Endodermal cell (in vitro differentiated cells): ENCODE measurements at regions not wholly inside any gene's neighbourhood (a gene's known extent, or its start where the extent isn't known, plus 50 kb on each side); places are given as distances from the start of the nearest gene placed in this dataset.

ENCODE experiments used
- DNase-seq: peaks from one replicate; pipeline ENCODE4 v3.0.0-alpha.2; 2017
- H3K27ac ChIP-seq: 2 replicates; pipeline ENCODE4 v1.5.1; 2013; ENCODE audit warnings: mild to moderate bottlenecking, low read depth, low read length, moderate library complexity
- H3K27me3 ChIP-seq: 2 replicates; pipeline ENCODE4 v1.6.1; 2013; ENCODE audit warnings: mild to moderate bottlenecking, low read length, moderate library complexity; ENCODE audit not compliant: insufficient read depth, control insufficient read depth, poor library complexity, severe bottlenecking
- H3K36me3 ChIP-seq: 2 replicates; pipeline ENCODE4 v1.7.0; 2013; ENCODE audit warnings: mild to moderate bottlenecking, low read length, moderate library complexity; ENCODE audit not compliant: control insufficient read depth, insufficient read depth
- H3K4me1 ChIP-seq: one replicate; pipeline ENCODE4 v1.7.0; 2013; ENCODE audit warnings: low read length; ENCODE audit not compliant: control insufficient read depth, insufficient read depth
- H3K4me3 ChIP-seq: 2 replicates; pipeline ENCODE4 v1.5.1; 2013; ENCODE audit warnings: mild to moderate bottlenecking, low read length, moderate library complexity
- H3K9ac ChIP-seq: 2 replicates; pipeline ENCODE4 v1.6.1; 2013; ENCODE audit warnings: mild to moderate bottlenecking, low read length, moderate library complexity; ENCODE audit not compliant: poor library complexity, severe bottlenecking; ENCODE audit errors: extremely low read depth
- H3K9me3 ChIP-seq: 2 replicates; pipeline ENCODE4 v1.6.1; 2013; ENCODE audit warnings: mild to moderate bottlenecking, low read length, moderate library complexity; ENCODE audit not compliant: control insufficient read depth
- H3K27ac Mint-ChIP-seq: 2 replicates; pipeline ENCODE4 v1.8.0; 2020; ENCODE audit warnings: mixed read lengths
- H3K27me3 Mint-ChIP-seq: 2 replicates; pipeline ENCODE4 v1.8.0; 2021; ENCODE audit warnings: mild to moderate bottlenecking, mixed read lengths; ENCODE audit not compliant: insufficient read depth
- H3K36me3 Mint-ChIP-seq: 2 replicates; pipeline ENCODE4 v1.8.0; 2020; ENCODE audit warnings: low read depth, mixed read lengths
- H3K4me1 Mint-ChIP-seq: 2 replicates; pipeline ENCODE4 v1.8.0; 2020; ENCODE audit warnings: mixed read lengths
- H3K4me3 Mint-ChIP-seq: 2 replicates; pipeline ENCODE4 v1.8.0; 2020; ENCODE audit warnings: mild to moderate bottlenecking, moderate library complexity, mixed read lengths
- H3K9me3 Mint-ChIP-seq: 2 replicates; pipeline ENCODE4 v1.8.0; 2020; ENCODE audit warnings: mild to moderate bottlenecking, mixed read lengths
- CTCF ChIP-seq: fragments of 200-600 bp; sonication (generic); conservative IDR thresholded peaks from 2 replicates; pipeline ENCODE4 v1.5.0; 2021; ENCODE audit warnings: antibody characterized with exemption, mild to moderate bottlenecking
- WGBS, 2 experiments: methylation state at CpG; one replicate each; pipeline versions ENCODE4 v1.1.5 to v1.1.7; 2013; ENCODE audit warnings: missing lambda C conversion rate in 2 of 2, mixed read lengths in 1 of 2; ENCODE audit not compliant: insufficient coverage in 1 of 2, insufficient read length in 1 of 2; 5-methylcytosine and 5-hydroxymethylcytosine counted together

GRCh38 chr12:111242184-111242583 lies 126.7 kb downstream of the PHETA1 start:
- H3K4me1 Mint-ChIP-seq: no peaks in the 10 kb centered on the region
- Histone ChIP-seq H3K36me3 (no peaks in the 10 kb centered on the region), H3K27ac (no peak overlapping the region), H3K27me3 (no peaks in the 10 kb centered on the region), H3K4me3 (no peak overlapping the region), H3K9me3 (peaks cover 12% of the 10 kb centered on the region), H3K9ac (no peak overlapping the region), H3K4me1 (no peaks in the 10 kb centered on the region)
- H3K27ac Mint-ChIP-seq: no peak overlapping the region
- peaks cover 5% of the 10 kb centered on the region for H3K36me3 Mint-ChIP-seq
- H3K27me3 Mint-ChIP-seq: no peaks in the 10 kb centered on the region
- H3K4me3 Mint-ChIP-seq: no peak overlapping the region
- DNase-seq: no peak
- TF ChIP-seq CTCF: no peak
- 92 to 96% methylated on average over 7 of the region's 7 CpGs for WGBS, 2 experiments
- H3K9me3 Mint-ChIP-seq: peaks cover 17% of the 10 kb centered on the region

DNA sequence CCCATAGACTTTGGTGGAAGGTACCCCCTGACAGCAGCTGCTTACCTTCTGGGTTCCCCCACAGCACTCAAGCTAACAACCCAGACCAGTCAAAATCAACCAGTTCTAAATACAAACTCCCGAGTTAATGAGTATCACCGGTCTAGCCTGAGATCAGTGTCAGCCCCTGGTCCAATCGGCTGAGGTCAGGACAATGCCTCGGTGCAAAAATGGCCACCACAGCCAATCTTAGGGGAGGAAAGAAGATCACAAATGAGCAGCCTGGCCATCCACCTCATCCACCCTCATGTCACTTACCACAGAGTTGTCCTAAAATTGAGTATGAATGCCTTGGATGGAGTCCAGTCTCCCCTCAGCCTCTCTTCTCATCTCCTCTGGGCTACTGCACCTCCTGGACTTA lies 128.5 kb downstream of the PHETA1 start:
- WGBS, 2 experiments: 76 to 91% methylated on average over 3 to 4 of the region's 4 CpGs
- Mint-ChIP-seq H3K36me3 (peaks cover 5% of the 10 kb centered on the region), H3K9me3 (peaks cover 17% of the 10 kb centered on the region), H3K27ac (no peak overlapping the region), H3K27me3 (no peaks in the 10 kb centered on the region), H3K4me3 (no peak overlapping the region), H3K4me1 (no peaks in the 10 kb centered on the region)
- no peaks in the 10 kb centered on the region for H3K4me1 ChIP-seq
- DNase-seq: no peak
- no peaks in the 10 kb centered on the region for H3K27me3 ChIP-seq
- no peak for TF ChIP-seq CTCF
- H3K27ac ChIP-seq: no peak overlapping the region
- no peak overlapping the region for H3K9ac ChIP-seq
- H3K4me3 ChIP-seq: no peak overlapping the region
- H3K36me3 ChIP-seq: no peaks in the 10 kb centered on the region
- H3K9me3 ChIP-seq: peaks cover 6% of the 10 kb centered on the region

DNA sequence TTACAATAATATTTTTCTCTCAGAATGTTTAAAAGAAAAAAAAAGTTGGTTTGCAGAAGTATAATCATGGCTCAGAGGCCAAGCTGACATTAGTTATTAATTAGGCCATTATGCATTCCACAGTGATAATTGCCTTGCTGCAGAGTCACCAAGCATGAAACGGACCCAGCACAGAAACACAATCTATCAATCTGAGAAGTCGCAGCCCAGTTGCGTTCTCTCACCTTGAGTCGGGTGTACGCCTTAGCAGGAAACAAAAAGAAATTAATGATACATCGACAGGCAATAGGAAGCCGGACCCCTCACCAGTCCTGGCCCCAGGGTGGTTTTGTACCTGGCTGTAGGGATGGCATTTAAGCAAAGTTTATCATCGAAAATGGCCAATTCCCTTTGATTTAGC lies 129.7 kb downstream of the PHETA1 start:
- no peak for DNase-seq
- no peaks in the 10 kb centered on the region for H3K4me1 ChIP-seq
- Mint-ChIP-seq H3K9me3 (peaks cover 9% of the 10 kb centered on the region), H3K27ac (no peak overlapping the region), H3K27me3 (no peaks in the 10 kb centered on the region), H3K36me3 (peaks cover 5% of the 10 kb centered on the region), H3K4me3 (no peak overlapping the region), H3K4me1 (no peaks in the 10 kb centered on the region)
- no peak overlapping the region for H3K4me3 ChIP-seq
- no peaks in the 10 kb centered on the region for H3K36me3 ChIP-seq
- H3K9ac ChIP-seq: no peak overlapping the region
- TF ChIP-seq CTCF: no peak
- 96 to 100% methylated on average over 8 of the region's 8 CpGs for WGBS, 2 experiments
- no peak overlapping the region for H3K27ac ChIP-seq
- H3K9me3 ChIP-seq: peaks cover 6% of the 10 kb centered on the region
- no peaks in the 10 kb centered on the region for H3K27me3 ChIP-seq
